ENCODE measurements at regions not wholly inside any gene's neighbourhood (a gene's known extent, or its start where the extent isn't known, plus 50 kb on each side); places are given as distances from the start of the nearest gene placed in this dataset.
"Not testable (repeated sequence)": the region's sequence is repeated elsewhere in the genome, so short reads cannot be mapped to it uniquely, and the experiment has no call there.

- no peak for DNase-seq
These were observed 566.4 kb downstream of the DACH1 start for GRCh38 chr13:71300602-71301001.

DNA sequence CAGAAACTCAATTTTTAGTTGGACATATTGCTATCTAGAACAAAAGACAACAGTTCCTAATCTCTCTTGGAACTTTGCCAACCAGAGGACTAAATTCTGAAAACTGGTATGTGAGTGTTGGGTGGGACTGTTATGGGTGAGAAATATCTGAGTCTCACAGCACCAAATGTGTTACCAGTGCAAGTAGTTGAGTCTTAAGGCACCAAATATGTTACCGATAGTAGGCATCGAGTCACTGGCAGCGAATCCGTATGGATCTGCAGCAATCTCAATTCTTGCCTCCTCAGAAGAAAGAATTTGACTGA lies 575.2 kb downstream of the DACH1 start:
- DNase-seq: no peak

DNA sequence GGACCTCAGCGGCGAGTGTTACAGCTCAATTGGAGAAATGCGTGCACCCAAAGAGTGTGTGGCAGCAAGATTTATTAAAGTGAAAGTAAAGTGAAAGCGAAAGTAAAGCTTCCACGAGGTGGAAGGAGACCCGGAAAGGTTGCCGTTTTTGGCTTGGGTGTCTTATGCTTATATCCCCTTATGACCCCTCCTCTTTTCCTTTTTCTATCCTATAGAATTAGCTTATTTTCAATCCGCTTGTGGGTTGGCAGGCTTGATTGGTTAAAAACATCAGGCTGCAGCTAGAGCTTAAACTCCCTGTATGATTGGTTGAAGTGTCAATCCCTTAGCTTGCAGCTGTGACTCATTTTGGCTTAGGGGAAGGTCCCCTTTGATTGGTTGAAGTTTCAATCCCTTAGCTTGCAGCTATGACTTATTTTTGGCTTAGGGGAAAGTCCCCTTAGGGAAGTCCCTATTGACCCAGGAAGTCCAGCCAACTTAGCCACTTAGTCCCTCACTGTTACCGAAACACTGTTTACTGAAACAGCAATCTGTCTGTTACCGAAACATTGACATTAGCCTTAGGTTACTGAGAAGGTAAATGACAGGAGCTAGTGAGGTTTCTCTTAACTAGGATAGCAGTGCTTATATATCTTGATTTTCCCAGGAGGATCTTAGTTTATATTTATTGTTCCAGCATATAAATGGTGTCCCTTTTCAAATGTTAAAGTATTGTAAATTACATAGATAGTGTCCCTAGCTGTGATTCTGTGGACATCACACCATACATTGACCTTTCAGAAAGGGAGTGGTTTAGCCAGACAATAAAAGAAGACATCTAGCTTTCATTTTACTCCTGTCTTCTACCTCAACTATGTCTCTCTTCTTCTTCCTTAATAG lies 575.8 kb downstream of the DACH1 start:
- DNase-seq: peak; percentile 33

GRCh38 chr13:71289980-71290379 lies 577.0 kb downstream of the DACH1 start:
- not testable (repeated sequence) for DNase-seq

GRCh38 chr13:71285700-71286099 lies 581.3 kb downstream of the DACH1 start:
- peak; percentile 18 for DNase-seq

DNA sequence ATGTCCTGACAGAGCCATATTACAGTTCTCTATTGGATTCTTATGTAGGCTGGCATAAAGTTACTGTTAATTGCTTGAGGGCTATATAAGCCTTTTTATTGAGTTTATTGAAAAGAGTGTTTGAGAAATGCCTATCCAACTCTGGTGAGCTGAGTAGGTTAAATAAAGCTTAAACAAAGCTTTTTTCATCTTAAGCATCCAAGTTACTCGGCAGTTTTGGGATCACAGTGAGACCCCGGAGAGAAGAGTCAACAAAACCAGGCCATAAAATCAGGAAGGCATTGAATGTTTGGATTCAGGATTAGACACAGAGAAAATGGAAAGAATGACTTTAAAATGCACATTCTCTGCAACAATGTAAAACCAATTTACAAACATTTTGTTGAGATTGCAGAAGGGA lies 588.5 kb downstream of the DACH1 start:
- DNase-seq: no peak

DNA sequence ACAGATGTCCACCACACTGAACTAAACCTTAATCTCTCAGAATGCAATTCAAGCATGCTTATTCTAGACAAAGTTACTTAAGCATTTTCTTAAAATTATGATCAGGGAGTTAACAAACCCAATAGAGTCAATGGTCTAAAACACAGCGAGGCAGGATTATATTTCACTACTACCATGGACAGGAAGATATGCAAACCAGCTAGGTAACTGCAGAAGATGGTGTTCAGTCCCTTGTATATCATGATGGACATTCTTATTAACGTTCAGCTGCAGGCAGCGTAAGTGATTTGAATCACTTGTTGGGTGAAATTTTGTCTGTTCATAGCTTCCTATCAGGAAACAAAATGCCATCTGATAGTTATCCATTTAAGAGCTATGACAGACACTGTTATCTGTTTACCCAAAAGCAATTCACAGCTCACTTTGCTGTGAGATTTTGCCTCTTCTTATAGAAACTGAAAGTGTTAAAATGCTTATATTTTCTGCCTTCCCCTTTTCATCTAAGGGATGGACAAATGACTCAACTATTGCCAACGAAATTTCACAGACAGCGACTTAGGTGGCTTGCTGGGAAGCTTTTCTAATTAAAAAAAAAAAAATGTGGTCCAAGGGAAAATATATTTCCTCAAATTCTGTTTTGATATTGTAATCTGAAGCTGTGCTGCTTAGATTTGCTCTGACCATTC lies 591.9 kb downstream of the DACH1 start:
- no peak for DNase-seq

GRCh38 chr13:71261256-71261655 lies 605.7 kb downstream of the DACH1 start:
- DNase-seq: no peak

GRCh38 chr13:71260246-71260645 lies 606.8 kb downstream of the DACH1 start:
- DNase-seq: no peak

- DNase-seq: no peak
These were observed 611.4 kb downstream of the DACH1 start for GRCh38 chr13:71255633-71256032.

DNA sequence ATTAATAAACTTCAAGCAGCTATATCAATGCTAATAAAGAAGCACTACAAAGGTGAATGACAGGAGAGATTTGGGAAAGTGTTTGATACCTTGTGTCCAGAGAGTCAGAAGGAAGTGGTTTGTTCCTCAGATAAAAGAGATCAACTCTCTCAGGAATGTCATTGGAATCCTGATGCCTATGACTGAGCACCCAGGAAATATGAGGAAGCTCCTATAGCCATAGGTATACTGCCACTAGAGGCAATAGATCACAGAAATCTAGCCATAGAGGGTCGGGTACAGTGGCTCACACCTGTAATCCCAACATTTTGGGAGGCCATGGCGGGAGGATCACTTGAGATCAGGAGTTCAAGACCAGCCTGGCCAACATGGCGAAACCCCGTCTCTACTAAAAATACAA lies 612.6 kb downstream of the DACH1 start:
- DNase-seq: no peak

DNA sequence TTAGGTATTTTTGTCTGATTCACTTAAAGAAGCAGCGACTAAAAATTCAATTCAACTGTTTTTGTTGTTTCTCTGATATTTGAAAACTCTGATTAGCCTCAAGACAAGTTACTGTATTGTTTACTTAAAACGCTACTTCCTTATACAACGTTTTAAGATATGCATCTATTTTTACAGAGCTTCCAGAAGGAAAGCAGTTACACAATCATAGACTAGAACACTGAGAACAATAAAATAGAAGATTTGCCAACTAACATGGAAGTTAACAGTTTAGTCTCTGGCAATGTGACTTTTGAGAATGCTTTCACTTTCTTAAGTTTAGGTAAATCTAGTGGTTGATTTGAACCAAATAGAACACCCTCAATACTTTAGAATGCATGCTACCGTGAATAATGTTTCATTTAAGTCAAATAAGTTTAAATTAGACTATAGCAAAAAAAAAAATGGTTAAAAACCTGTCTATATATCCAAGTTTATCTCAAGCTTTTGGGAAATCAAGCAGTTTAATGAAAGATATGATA lies 614.8 kb downstream of the DACH1 start:
- DNase-seq: no peak

DNA sequence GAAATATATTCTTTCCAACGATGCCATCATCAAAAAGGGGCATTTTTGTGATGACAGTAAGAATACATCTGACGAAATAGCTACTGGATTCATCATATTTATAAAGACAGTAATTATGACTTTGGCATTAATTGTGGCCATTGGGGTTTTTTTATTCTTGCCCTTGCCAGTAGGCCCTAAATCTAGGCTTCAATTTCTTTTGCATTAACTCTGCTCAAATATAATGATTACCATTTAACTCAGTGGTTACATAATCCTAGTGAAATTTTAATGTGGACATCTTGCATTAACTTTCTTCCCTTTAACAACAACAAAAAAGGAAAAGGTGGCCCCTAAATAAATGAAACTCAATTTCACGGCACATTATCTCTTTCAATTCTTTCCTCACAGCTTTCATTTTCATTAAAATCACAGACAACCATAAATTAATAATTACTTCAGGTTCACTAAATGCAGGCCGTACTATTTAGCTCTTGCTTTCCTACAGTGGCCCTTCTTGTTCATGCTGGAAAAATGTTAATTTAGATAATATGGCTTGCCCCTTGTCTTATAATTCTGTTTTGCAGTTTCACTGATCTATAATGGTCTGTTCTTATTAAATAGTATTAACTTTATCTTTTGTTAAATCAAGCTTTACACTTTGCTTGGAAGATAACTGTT lies 615.6 kb downstream of the DACH1 start:
- DNase-seq: no peak

GRCh38 chr13:71249011-71249410 lies 618.0 kb downstream of the DACH1 start:
- DNase-seq: no peak

- DNase-seq: no peak
These were observed 622.8 kb downstream of the DACH1 start for GRCh38 chr13:71244161-71244560.

DNA sequence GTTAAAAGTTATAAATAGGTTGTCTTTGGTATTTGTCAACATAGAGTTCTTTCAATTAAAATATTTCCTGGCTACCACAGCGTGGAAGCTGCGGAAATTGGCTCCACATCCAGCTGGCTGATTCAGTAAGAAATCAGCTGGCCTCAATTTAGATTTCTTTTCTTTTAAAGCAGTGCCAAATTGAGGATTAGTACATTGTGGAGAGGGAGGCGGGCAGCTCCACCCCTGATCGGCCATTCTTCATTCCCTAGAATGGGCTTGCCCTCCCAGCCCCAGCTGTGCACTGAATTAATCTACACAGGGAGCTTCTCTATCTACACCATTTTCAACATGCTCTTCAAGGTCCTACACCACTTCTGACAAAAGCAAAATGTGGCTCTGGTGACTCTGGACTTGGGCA lies 624.8 kb downstream of the DACH1 start:
- no peak for DNase-seq

DNA sequence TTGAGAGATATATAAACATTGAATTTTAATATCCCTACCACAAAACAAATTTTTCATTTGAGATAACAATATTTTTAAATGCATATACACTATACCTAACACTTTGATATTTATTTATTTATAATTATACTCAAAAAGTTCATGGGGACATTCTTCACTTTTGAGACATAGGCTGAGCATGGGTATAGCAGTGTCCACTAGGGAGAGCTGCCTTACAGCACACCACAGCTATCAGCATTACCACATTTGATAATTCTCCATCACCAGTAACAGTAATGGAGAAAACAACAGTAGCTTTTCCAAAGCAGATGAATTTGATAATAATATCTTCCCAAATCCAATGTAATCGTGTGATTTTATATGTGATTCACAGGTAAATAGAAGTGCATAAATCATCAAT lies 626.1 kb downstream of the DACH1 start:
- DNase-seq: no peak

DNA sequence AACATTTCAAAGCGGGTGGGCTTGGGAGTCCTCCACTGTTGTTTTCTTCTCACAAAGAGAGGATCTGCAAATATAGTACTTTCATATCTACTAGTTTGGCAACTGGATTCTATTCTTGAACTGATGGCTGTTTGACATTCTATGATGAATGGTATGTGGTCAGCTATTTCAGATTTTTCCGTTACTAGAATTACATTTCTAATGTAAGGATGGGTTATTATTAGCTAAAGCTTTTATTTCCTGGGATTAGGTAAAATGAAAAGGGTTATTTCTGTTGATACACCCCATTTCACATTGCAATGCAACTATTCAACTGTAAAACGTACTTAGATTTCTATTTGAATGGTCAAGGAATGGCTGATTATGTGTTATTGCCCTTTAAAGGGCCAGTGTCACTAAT lies 629.7 kb downstream of the DACH1 start:
- no peak for DNase-seq

DNA sequence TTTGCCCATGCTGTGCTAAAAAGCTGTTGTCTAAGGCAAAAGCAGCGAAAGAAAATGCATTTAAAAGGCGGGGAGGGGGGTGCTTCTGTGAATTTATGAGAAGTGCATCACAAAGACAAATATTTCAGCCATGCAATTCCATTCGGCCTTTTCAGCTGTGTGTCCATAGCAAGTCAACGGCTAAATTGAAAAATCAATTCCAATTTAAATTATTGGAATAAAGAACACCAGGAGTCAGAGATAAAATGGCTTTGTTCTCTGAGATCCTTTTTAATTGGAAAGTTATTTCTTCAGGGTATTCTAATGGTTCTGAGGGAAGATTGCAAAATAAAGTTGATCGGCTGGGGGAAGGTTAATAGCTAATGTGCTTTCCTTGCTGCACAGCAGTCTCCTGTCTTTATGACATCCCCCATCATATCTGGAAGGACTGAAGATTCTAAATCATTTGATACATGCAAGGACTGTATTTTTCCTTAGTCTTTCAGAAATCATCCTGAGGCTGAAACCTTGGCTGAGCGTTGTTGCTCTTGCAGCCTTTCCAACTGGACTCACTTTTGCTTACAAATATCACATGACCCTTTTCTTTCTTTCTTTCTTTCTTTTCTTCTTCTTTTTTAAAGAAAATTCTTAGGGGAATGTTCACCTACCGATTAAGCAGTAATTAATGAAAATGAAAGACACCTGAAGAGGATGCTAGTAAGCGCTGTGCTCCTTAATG lies 647.1 kb downstream of the DACH1 start:
- DNase-seq: no peak

DNA sequence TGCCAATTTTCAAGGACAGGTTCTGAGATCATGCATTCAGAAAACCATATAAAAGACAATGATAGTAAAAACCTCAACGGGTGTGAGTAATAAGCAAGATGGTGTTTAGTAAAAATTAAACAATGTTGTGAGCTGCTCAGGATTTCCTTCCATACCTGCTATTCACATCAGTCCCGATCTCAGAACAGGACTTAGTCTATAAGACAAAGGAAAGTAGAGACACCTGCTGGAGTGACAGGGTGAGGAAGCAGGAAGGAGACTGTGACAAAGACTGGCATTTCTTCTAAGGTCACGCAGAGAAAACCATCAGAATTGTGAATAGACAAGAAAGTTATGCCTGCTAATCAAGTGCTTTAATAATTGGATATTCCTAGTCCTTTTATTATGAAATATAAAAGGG lies 648.0 kb downstream of the DACH1 start:
- no peak for DNase-seq

- DNase-seq: no peak
These were observed 649.2 kb downstream of the DACH1 start for GRCh38 chr13:71217827-71218226.

GRCh38 chr13:71214821-71215220 lies 652.2 kb downstream of the DACH1 start:
- DNase-seq: no peak

GRCh38 chr13:71214357-71214756 lies 652.6 kb downstream of the DACH1 start:
- DNase-seq: no peak
